Endothelial cell of hepatic sinusoid (primary cell): ENCODE measurements at regions not wholly inside any gene's neighbourhood (a gene's known extent, or its start where the extent isn't known, plus 50 kb on each side); places are given as distances from the start of the nearest gene placed in this dataset.

Experiments
- in situ Hi-C: cut with HindIII; loops from 2 replicates; pipeline ENCODE4 v1.10.0; 2017; ENCODE audit warnings: low sequenced_read_pairs

DNA sequence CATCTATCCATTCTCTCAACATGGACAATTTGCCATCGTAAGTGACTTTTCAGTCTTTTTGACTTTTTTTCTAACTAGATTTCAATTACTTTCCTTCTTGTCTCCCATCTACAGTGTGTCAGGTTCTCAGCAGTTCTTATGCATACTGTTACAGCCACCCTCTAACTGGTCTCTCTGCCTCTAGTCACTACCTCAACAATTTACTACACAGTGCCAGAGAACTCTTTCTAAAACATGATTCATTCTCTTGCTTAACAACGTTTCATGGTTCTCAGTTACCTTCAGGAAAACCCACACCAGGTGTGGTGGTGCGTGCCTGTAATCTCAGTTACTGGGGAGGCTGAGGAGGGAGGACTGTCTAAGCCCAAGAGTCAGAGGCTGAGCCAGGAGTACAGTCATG, 95.4 kb downstream of the DIPK2A start:
- in situ Hi-C loops = no loop called here

DNA sequence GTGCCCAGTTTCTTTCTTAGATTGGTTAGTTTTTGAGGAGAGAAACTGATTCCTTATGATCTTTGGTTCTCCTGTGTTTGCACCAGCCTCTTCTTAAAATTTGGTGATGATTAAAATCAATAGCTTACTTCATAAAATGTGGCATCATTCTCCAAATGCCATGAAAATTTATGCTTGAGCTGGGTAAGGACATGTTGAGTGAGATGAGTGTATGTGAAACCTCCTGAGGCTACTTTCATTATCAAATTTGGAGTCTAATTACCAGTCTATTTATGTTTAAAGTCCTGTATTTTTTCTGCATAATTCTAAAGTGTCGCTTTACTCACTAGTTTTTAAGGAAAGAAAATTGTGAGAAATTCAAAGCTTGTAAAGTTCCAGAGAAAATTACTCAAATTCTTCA, 102.1 kb downstream of the DIPK2A start:
- in situ Hi-C loops = no loop called here

DNA sequence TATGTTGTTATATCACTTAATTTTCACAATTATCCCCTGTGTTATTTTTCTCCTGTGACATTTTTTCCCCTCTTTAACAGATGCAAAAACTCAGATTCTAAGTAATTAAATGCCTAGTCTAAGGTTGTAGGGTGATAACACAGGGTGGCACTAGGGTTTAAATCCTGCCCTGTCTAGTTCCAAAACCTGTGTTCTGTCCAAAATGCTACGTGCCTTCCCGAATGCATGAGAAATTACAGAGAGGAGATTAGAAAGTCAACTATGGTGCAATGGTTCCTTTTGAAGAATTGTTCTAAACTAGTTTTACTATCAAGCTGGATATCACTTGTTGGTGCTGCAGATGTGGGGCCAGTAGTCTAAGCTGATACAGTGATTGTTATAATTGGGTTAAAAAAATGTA, 108.0 kb downstream of the DIPK2A start:
- in situ Hi-C loops = no loop called here

DNA sequence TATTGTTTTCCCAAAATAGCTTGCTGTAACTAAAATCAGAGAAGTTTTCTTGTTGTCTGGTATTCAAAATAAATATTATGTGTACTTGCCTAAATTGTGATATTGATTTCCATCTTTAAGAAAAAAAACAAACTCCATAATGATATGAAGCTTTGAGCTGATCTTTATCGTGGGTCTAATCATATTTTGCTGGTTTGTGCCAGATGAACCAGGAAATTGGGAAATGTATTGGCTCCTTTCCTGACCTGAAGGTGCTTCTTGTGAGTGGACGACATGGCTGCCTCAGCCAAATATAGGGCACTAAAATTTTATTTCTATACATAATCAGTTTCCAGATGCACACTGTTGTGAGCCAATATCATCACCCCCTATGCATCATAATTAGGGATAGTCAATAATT, 113.3 kb downstream of the DIPK2A start:
- in situ Hi-C loops = no loop called here

DNA sequence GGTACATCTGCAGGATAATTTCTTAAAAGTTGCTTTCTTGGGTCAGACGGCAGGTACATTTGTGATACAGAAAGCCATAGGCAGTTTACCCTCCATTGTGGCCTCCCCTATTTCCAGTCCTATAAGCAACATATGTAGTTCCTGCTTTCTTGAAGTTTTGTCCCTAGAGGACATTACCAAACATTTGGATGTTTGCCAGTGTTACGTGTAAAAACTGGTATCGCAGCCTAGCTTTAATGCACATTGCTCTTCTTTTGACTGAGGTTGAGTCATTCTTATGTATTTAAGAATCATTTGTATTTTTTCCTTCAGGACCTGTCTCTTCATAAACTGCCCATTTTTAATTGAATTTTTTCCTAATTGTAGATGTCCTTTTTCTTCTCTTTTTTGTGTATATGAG, 114.3 kb downstream of the DIPK2A start:
- in situ Hi-C loops = no loop called here

DNA sequence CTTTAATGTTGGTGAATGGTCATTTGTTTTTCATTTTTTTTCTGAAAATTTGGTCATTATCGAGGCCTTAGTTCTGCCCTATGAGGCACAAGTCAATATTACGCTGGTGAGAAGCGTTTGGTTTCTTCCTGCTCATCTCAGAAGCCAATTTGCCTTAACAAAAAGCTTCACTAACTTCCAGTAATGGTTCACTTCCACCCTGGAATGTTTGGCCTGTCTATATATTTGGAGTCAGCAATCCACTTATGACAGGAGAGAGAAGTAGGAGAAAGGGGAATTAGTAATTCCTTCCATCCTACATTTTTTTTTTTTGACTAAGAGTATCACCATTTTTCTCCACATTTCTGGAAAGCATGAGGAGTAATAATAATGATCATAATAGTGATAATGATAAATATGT, 124.4 kb downstream of the DIPK2A start:
- in situ Hi-C loops = no loop called here

DNA sequence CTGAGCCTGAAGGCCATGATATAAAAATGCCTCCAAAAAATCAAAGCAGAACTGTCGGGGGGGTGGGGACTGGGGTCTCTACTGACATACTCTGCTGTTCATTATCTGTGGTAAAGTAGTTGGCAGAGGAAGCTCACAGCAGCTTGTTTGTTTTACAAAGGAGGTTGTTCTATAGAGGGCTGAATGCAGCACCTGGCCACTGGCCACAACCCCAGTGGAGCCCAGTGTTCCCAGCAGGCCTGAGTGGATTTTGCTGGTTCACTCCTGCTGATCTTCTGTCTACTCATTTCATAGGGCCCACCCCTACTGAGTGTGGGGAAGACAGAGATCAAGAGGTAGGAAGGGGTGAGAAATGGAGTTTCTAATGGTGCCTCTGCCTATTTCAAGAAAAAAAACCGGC, 125.5 kb downstream of the DIPK2A start:
- in situ Hi-C loops = no loop called here

DNA sequence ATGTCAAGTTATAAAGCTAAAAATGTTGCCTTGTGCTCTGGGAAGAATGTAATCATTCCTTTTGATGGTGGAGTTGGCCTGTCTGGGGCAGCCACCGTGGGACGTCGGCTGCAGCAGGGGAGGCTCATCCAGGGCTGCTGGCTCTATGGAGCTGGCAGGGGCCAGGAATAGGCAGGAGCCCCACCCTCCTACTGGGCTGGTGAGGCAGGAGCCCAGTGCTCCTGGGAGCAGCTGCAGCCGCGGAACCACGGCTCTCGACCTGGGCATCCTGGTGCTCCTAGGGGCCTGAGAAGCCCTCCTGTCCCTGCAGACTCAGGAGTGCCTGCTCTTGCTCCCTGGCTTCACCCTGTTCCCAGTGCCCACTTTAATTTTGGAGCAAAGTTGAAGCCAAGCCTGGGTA, 127.1 kb downstream of the DIPK2A start:
- in situ Hi-C loops = no loop called here

DNA sequence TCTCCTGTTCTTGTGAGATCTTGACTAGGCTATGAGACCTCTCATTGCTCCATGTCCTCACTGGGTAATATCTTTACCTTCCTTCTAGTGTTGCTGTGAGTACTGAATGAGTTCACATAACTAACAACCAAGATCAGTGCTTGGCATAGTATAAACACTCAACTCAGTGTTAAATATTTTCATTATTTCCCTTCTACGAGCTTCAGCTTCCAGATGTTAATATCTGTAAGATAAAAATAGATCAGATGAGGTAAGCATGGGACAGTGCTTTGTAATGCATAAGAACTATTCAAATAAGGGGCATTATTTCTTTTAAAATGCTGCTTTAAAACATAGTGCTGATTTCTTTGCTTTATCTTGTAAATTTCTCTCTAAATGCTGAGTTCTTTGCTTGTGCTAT, 130.8 kb downstream of the DIPK2A start:
- in situ Hi-C loops = no loop called here

DNA sequence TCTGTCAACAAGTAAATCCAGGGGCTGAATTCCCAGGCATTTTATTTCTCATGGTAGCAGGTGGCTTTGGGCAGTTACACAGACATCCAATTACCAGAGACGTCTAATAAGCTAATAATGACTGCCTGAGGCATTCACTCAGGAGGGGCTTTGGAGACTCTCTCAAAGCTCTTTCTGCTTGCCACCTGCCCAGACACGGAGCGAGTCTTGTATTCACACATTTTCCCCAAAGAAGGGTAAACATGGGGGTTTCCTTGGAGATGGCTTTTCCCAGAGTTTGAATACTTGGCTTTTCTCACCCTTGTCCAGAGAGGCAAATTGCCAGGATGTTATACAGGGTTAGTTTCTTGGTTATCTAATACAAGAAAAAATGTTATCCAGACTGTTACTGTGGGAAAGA, 132.6 kb downstream of the DIPK2A start:
- in situ Hi-C loops = no loop called here

DNA sequence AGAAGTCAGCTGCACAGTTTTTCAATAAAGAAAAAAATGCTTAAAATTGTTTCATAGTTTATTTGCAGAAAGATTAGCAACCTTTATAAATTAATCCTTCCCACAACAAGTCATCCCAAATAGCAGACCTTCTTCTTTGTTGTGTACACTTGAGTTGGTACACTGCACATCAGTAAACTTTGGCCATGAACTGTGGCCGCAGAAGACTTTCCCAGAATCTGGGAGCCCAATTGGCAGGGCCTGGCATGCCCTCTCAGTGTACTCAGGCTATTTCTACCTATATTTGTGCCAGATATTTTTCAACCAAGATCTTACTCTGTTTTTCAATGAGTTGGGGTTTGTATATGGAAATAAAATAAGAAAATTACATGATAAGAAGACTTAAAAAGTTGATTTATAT, 133.1 kb downstream of the DIPK2A start:
- in situ Hi-C loops = no loop called here

DNA sequence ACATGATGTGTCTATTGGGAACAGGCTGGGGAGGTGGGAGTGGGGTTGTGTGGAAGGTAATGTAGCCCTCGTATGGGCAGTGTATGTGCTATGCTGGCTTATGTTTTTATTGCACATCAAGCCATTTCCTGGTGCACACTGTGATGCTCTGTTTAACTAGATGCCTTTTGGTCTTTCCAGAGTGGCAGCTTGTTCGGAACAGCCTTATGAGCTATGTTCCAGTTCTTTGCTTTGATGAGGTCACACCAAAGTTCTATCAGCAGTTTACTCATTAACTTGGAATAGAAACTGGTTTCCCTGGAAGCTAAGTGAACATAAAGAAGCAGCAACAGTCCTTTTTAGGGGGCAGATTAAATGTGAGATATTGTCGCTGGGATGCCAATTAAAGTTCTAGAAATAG, 133.9 kb downstream of the DIPK2A start:
- in situ Hi-C loops = no loop called here

DNA sequence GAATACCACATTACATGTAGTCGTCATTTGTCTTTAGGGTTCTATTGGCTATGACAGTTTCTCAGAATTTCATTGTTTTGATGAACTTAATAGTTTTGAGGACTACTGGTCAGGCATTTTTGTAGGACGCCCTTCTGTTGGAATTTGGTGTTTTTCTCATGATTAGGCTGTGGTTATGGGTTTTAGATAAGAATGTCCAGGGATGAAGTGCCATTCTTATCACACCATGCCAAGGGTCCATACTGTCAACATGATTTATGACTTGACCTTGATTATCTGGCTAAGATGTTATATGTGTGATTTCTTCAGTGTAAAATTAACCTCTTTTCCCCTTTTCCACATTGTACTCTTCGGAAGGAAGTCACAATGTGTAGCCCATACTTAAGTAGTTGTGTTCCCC, 135.3 kb downstream of the DIPK2A start:
- in situ Hi-C loops = no loop called here

DNA sequence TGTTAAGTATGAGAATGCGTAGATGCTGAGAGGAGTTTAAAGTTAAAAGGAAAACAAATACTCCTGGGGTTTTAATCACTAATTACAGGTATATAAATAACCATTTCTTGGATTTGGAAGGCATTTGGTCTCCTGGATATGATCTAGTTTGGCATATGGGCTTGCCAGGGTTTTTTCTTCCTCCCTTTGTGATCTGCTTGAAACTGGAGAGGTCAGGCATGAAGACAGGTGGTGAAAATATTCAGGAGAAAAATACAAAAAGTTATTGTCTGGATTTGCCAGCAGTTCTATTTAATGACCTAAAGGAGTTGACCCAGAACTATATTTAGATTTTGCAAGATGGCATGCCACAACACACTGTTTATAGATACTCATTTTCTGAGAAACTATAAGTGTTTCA, 136.3 kb downstream of the DIPK2A start:
- in situ Hi-C loops = no loop called here

DNA sequence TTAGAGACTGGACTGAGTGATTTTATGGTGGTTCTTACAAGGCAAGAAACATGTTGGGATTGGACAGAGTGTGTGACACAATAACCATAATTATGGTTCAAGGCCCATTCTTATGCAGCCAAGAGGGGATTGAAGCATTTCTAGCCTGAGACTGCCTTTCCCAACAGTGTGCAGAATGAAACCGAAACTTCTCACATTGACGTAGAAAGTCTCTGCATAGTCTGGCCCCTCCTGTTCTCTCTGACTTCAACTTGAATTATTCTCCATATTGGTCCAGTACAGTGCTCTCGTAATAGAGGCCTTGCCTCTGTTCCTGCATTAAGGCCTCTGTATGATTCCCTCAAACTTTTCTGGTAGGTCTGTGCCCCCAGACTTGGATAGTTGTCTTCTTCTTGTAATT, 138.3 kb downstream of the DIPK2A start:
- in situ Hi-C loops = no loop called here

DNA sequence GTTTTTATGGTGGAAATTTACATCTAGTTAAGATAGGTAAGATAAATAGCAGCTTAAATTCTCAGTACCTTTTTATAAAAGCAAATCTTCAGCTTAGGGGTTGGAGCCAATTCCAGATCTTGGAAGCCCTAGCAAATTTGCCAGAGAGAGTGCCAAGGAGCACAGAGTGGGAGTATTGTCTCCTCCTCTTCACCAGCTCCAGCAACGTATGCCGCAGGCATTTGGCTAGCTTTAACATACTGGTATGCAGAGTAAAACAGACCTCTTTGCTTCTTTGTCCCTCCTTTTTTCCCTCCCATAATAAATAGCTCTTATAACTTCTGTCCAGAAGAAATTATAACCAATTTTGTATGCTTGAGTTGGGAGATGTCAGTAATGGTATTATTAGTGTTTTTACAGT, 140.4 kb downstream of the DIPK2A start:
- in situ Hi-C loops = no loop called here

DNA sequence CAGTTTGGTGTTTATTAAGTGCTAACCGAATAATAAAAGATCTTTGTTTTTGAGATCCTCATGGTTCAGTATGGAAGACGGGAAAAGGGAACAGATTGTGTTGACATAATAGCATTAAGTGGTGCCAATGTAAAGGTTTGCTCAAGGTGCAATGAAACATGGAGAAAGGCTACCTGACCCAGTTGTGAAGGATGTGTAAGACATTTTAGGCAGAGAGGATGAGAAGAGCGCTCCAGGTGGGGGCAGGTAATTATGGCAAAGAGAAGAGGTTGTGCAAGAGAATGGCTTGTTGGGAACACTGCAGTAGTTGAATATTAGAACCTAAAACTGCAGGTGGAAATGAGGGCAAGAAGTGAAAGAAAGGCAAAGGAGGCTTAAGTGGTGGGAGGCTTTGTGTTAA, 140.8 kb downstream of the DIPK2A start:
- in situ Hi-C loops = no loop called here

DNA sequence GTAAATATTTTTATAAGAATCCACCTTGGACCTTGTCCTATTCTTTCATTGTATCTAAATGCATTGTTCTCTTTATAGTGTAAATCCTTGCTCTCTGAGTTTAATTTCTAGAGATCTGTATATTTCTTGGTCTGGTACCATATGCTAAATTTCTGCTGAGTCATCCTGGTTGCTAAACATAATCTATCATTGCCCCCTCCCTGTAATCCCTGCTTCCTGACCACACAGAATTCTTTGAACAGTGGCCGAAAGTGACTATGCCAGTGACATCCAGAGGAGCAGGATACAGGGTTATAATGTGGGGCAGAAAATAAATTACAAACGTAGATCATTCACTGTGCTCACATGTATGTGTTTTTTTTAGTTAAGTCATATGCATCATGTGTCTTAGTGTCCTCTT, 143.1 kb downstream of the DIPK2A start:
- in situ Hi-C loops = no loop called here

DNA sequence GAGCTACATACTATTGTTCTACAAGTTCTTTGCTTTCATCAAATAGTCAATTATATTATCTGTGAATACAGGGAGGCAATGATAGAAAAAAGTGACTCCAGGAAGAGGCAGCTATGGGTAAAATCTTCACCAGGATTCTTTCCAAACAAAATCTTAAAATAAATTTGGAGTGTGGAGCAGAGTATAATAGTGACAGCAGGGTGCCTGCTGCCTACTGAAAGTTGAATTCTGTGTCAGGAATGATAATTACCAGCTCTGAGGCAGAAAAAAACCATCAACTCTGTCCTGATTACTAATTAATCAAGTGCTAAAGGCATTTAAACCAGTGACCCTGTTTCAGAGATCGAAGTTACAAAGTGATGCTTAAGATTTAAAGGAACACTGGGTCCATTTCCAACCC, 148.0 kb downstream of the DIPK2A start:
- in situ Hi-C loops = no loop called here

DNA sequence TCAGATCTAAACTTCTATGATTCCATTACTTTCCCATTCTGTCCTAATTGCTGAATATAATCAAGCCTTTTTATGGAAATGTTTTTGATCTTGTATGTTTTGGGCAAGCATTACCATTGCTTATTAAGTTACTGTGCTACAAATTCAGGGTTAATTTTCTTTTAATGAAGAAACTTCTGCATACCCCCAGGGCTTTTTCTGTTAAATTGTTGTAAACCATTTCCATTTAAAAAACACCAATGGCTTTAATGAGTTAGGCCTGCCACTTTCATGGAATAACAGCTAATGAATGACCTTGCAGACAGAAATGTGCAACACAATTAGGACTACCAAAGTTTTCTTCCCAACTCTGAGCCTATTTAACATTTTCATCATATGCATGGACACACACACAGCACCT, 150.0 kb downstream of the DIPK2A start:
- in situ Hi-C loops = no loop called here

DNA sequence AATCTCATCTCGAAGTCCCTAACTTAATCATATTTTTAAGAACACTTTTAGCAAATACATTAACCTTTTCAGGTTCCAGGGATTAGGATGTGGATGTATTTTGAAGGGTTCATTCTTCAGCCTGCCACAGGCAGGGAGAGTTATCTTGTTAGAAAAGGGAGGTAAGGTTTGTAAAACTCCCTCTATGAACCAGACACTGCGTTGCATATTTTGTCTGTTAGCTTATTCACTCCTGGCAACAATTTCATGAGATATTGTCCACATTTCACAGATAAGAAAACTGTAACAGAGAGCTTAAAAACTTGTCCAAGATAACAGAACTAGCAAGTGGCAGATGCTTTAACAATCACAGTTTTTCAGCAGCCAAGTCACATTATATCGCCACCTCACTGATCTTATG, 155.4 kb downstream of the DIPK2A start:
- in situ Hi-C loops = no loop called here

DNA sequence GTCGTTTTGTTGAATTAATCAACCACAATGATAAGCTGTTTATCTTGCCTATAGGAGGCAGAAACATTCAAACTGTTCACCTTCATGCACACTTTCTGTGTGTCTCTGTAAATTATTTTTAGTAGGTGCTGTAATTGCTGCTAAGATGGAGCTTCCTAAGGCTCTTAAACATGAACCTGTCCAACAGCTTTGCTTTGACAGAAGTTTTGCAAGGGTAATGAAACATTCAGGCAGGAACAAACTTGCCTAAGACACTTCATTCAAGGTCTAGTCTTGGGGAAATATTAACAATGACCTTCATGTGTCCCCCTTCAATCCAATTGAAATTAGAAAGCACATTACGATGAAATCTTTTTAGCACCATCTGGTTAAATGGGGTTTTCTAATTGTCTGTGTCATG, 156.1 kb downstream of the DIPK2A start:
- in situ Hi-C loops = no loop called here

DNA sequence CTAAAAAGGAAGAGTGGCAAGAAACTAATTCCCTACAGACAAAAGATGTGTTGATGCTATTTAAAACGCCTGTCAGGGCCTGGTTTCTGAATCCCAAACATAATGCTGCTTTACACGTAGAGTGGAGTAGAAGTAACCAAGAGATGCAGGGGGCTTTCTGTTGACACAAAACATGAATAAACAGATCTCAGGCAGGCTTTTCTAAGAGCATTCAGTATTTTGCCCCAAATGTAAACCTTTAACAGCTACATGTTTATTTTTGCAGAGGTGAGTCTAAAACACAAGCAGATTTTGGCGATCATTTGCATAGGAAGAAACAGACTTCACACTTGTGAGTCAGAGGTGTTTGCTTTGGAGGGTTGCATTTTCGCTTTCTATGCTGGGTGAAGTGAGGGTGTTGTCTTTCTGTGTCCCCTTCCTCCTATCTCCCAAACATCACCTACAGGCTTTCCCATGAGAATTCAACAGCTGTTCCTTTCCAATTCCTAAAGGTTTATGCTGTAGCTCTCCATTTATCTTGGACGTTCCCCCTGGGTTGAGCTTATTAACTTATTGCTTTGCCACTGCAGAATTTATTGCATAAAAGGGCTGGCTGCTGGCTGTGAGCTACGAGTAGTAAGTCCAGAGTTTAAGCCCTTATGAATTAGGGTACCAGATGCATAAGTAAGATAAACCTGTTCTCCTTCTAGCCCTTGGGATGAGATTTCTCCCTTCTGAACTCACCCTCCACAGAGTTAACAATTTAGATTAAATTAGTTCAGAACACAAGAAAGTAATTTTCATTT, 156.7 kb downstream of the DIPK2A start:
- in situ Hi-C loops = no loop called here
